Endothelial cell (in vitro differentiated cells): ENCODE measurements at regions not wholly inside any gene's neighbourhood (a gene's known extent, or its start where the extent isn't known, plus 50 kb on each side); places are given as distances from the start of the nearest gene placed in this dataset.

Experiments
- DNase-seq: peaks from one replicate; pipeline ENCODE4 v3.0.0; 2021; ENCODE audit warnings: low spot score
- H3K27ac Mint-ChIP-seq: one replicate; pipeline ENCODE4 v1.8.0; 2021; ENCODE audit warnings: mixed read lengths, inconsistent platforms; ENCODE audit not compliant: unreplicated experiment
- H3K27me3 Mint-ChIP-seq: one replicate; pipeline ENCODE4 v1.8.0; 2021; ENCODE audit warnings: mild to moderate bottlenecking, moderate library complexity, mixed read lengths, inconsistent platforms; ENCODE audit not compliant: unreplicated experiment
- H3K36me3 Mint-ChIP-seq: one replicate; pipeline ENCODE4 v1.8.0; 2021; ENCODE audit warnings: mild to moderate bottlenecking, low read depth, mixed read lengths, inconsistent platforms; ENCODE audit not compliant: unreplicated experiment
- H3K4me1 Mint-ChIP-seq: one replicate; pipeline ENCODE4 v1.8.0; 2021; ENCODE audit warnings: mild to moderate bottlenecking, mixed read lengths, inconsistent platforms; ENCODE audit not compliant: unreplicated experiment
- H3K4me3 Mint-ChIP-seq: one replicate; pipeline ENCODE4 v1.8.0; 2021; ENCODE audit warnings: mild to moderate bottlenecking, mixed read lengths, inconsistent platforms; ENCODE audit not compliant: unreplicated experiment
- H3K9me3 Mint-ChIP-seq: one replicate; pipeline ENCODE4 v1.8.0; 2021; ENCODE audit warnings: mixed read lengths, inconsistent platforms; ENCODE audit not compliant: unreplicated experiment
- TF ChIP-seq, protein P1 (sequence below): fragments of 200-600 bp; sonication (generic); IDR thresholded peaks from one replicate; pipeline ENCODE4 v1.5.0; 2021; ENCODE audit warnings: antibody characterized with exemption; ENCODE audit not compliant: unreplicated experiment

GRCh38 chr13:100746953-100747683 lies 72.5 kb upstream of the TMTC4 start:
- no peak overlapping the region for H3K27ac Mint-ChIP-seq
- H3K9me3 Mint-ChIP-seq = no peaks in the 10 kb centered on the region
- H3K36me3 Mint-ChIP-seq = no peaks in the 10 kb centered on the region
- no peaks in the 10 kb centered on the region for H3K4me1 Mint-ChIP-seq
- no peaks in the 10 kb centered on the region for H3K27me3 Mint-ChIP-seq
- no peak for DNase-seq
- H3K4me3 Mint-ChIP-seq = no peak overlapping the region
- TF ChIP-seq, protein P1, sequence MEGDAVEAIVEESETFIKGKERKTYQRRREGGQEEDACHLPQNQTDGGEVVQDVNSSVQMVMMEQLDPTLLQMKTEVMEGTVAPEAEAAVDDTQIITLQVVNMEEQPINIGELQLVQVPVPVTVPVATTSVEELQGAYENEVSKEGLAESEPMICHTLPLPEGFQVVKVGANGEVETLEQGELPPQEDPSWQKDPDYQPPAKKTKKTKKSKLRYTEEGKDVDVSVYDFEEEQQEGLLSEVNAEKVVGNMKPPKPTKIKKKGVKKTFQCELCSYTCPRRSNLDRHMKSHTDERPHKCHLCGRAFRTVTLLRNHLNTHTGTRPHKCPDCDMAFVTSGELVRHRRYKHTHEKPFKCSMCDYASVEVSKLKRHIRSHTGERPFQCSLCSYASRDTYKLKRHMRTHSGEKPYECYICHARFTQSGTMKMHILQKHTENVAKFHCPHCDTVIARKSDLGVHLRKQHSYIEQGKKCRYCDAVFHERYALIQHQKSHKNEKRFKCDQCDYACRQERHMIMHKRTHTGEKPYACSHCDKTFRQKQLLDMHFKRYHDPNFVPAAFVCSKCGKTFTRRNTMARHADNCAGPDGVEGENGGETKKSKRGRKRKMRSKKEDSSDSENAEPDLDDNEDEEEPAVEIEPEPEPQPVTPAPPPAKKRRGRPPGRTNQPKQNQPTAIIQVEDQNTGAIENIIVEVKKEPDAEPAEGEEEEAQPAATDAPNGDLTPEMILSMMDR = no peak

DNA sequence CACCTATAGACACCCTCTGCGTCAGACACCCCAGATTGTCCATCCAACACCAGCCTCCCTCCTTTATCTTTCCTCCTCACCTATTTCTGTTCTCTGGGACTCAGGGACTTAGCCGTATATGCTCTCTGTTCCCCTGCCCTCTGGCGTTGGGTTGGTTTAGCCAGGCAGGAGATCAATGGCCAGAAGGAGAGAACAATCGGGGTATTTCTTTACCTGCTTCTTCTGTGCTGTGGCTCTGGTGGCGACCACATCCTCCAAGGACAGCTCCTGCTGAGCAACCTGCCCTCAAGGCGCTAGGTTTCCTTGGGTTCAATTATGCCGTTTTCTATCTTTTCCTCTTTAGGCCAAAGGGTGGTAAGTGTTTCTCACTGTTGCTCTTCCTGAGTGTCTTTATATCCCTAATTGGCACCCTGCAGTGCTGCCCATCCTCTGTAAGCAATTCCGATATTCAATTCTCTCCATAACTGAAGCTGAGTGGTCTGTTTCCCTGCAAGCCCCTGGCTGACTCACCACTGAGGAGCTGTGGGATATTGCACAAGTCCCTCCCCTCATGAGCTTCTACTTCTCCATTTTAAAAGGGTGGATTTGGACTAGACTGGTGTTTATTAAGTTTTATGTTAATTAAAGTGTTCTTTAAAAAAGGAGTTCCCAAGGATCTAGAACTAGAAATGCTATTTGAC lies 63.7 kb upstream of the TMTC4 start:
- peaks cover 3% of the 10 kb centered on the region for H3K4me1 Mint-ChIP-seq
- DNase-seq = no peak
- H3K27me3 Mint-ChIP-seq = peaks cover 4% of the 10 kb centered on the region
- no peak overlapping the region for H3K27ac Mint-ChIP-seq
- no peaks in the 10 kb centered on the region for H3K9me3 Mint-ChIP-seq
- H3K36me3 Mint-ChIP-seq = no peaks in the 10 kb centered on the region
- TF ChIP-seq, protein P1 = no peak
- H3K4me3 Mint-ChIP-seq = no peak overlapping the region

- Mint-ChIP-seq H3K27ac (no peak overlapping the region), H3K4me1 (peaks cover 3% of the 10 kb centered on the region), H3K4me3 (no peak overlapping the region), H3K9me3 (no peaks in the 10 kb centered on the region), H3K36me3 (no peaks in the 10 kb centered on the region), H3K27me3 (peaks cover 6% of the 10 kb centered on the region)
- TF ChIP-seq, protein P1 = no peak
- DNase-seq = no peak
These were observed 60.9 kb upstream of the TMTC4 start for GRCh38 chr13:100735494-100735893.

DNA sequence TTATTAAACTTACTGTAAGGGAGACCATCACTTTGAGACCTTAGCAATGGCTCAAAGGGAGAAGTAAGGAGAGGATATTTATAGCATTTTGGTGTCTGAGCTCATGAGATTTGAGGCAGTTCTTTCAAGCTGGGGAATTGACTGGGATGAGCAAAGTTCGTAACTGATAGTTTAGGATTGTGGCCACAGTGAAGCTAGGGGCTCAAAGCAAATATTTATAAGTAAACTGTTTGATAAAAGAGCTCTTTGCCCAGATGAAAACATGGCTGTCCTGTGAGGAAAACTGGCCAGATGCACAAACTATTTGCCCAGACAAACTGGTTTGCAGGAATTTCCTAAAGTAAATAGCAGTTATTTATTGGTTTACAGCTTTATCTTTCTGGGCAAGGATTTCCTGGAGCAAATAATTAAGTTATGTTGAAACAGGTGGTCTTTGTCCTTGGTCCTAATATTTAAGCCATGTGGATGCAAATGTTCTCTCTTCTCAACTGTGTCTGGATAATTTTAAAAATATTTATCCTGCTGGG lies 59.7 kb upstream of the TMTC4 start:
- Mint-ChIP-seq H3K36me3 (no peaks in the 10 kb centered on the region), H3K4me1 (peaks cover 3% of the 10 kb centered on the region), H3K27me3 (peaks cover 8% of the 10 kb centered on the region), H3K4me3 (no peak overlapping the region), H3K9me3 (no peaks in the 10 kb centered on the region), H3K27ac (no peak overlapping the region)
- TF ChIP-seq, protein P1 = no peak
- no peak for DNase-seq

DNA sequence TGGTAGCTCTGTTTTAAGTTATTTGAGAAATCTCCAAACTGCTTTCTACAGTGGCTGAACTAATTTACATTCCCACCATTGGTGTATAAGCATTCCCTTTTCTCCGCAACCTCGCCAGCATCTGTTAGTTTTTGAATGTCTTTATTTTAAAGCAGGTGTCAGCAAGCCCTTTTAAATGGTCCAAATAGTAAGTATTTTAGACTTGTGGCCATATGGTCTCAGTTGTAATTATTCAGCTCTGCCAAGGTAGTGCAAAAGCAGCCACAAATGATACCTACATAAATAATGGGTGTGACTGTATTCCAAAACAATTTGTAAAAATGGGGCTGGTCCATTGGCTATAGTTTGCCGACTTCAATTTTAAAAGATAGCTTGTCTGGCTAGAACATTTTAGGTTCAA lies 58.7 kb upstream of the TMTC4 start:
- TF ChIP-seq, protein P1 = no peak
- Mint-ChIP-seq H3K27ac (no peak overlapping the region), H3K36me3 (no peaks in the 10 kb centered on the region), H3K4me3 (no peak overlapping the region), H3K9me3 (no peaks in the 10 kb centered on the region), H3K27me3 (peaks cover 8% of the 10 kb centered on the region), H3K4me1 (peaks cover 3% of the 10 kb centered on the region)
- DNase-seq = no peak
